ENCODE measurements at regions not wholly inside any gene's neighbourhood (a gene's known extent, or its start where the extent isn't known, plus 50 kb on each side); places are given as distances from the start of the nearest gene placed in this dataset.
"Not testable (repeated sequence)": the region's sequence is repeated elsewhere in the genome, so short reads cannot be mapped to it uniquely, and the experiment has no call there.

DNA sequence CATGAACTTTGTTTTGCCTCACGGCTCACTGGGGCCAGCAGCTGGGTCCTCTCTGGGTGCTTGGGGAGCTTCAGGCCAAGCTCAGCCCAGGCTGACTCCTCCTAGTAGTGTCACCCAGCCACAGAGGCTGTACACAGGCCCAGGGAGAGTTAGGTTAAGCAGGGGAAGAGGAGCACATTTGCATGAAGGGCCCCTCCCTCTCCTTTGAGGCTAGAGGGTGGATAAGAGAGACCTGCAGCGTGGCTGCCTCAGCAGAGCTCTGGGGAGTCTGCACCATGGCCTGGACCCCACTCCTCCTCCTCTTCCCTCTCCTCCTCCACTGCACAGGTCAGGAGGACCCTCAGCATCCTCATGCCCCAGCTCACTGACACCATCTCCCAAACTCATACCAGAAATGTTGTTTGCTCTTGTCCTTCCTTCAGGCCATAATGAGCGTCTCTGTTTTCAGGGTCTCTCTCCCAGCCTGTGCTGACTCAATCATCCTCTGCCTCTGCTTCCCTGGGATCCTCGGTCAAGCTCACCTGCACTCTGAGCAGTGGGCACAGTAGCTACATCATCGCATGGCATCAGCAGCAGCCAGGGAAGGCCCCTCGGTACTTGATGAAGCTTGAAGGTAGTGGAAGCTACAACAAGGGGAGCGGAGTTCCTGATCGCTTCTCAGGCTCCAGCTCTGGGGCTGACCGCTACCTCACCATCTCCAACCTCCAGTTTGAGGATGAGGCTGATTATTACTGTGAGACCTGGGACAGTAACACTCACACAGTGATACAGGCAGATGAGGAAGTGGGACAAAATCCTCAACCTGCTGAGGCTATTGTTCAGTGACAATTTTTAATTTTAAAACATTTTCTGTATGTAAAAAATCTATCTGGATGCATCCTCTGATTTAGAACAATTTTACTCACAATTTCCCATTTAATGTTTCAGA lies 82.4 kb upstream of the VPREB1 start:
- Mint-ChIP-seq H3K27me3 (ENCODE audit: unreplicated experiment) (peaks cover 26% of the 10 kb centered on the region), H3K4me3 (ENCODE audit: unreplicated experiment) (no peak overlapping the region), H3K27ac (ENCODE audit: unreplicated experiment) (no peak overlapping the region), H3K36me3 (ENCODE audit: unreplicated experiment) (no peaks in the 10 kb centered on the region), H3K4me1 (ENCODE audit: unreplicated experiment) (no peaks in the 10 kb centered on the region), H3K9me3 (ENCODE audit: unreplicated experiment) (no peaks in the 10 kb centered on the region)
- DNase-seq (ENCODE audit: extremely low spot score, unreplicated experiment), result no peak
- TF ChIP-seq, protein P1, sequence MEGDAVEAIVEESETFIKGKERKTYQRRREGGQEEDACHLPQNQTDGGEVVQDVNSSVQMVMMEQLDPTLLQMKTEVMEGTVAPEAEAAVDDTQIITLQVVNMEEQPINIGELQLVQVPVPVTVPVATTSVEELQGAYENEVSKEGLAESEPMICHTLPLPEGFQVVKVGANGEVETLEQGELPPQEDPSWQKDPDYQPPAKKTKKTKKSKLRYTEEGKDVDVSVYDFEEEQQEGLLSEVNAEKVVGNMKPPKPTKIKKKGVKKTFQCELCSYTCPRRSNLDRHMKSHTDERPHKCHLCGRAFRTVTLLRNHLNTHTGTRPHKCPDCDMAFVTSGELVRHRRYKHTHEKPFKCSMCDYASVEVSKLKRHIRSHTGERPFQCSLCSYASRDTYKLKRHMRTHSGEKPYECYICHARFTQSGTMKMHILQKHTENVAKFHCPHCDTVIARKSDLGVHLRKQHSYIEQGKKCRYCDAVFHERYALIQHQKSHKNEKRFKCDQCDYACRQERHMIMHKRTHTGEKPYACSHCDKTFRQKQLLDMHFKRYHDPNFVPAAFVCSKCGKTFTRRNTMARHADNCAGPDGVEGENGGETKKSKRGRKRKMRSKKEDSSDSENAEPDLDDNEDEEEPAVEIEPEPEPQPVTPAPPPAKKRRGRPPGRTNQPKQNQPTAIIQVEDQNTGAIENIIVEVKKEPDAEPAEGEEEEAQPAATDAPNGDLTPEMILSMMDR (IDR thresholded peaks at IDR 0.05), result no peak

DNA sequence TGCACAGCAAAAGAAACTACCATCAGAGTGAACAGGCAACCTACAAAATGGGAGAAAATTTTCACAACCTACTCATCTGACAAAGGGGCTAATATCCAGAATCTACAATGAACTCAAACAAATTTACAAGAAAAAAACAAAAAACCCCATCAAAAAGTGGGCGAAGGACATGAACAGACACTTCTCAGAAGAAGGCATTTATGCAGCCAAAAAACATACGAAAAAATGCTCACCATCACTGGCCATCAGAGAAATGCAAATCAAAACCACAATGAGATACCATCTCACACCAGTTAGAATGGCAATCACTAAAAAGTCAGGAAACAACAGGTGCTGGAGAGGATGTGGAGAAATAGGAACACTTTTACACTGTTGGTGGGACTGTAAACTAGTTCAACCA lies 83.8 kb upstream of the VPREB1 start:
- not testable (repeated sequence) for H3K4me1 Mint-ChIP-seq (ENCODE audit: unreplicated experiment); H3K36me3 Mint-ChIP-seq (ENCODE audit: unreplicated experiment); DNase-seq (ENCODE audit: extremely low spot score, unreplicated experiment); H3K4me3 Mint-ChIP-seq (ENCODE audit: unreplicated experiment); H3K27ac Mint-ChIP-seq (ENCODE audit: unreplicated experiment); H3K9me3 Mint-ChIP-seq (ENCODE audit: unreplicated experiment)
- peaks cover 28% of the 10 kb centered on the region for H3K27me3 Mint-ChIP-seq (ENCODE audit: unreplicated experiment)

DNA sequence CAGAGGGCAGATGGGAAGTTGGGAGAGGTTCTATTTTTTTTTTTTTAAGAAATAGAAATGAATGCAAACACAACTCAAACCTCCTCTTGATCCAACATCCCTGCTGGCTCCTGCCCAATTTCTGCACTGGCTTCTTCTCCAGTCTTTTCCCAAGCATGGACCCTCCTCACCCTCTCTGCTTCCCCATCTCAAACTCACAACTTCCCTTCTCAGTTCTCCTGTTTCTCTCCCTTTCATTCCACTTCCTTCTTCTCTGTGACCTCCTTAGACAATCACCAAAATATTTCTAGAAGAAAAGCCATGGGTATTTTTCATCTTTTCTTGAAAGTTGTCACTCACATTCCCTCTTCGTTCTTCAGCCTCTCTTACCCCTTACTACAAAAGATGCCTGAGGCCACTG lies 85.2 kb upstream of the VPREB1 start:
- Mint-ChIP-seq H3K27me3 (ENCODE audit: unreplicated experiment) (peaks cover 36% of the 10 kb centered on the region), H3K36me3 (ENCODE audit: unreplicated experiment) (no peaks in the 10 kb centered on the region), H3K4me1 (ENCODE audit: unreplicated experiment) (no peaks in the 10 kb centered on the region), H3K4me3 (ENCODE audit: unreplicated experiment) (no peak overlapping the region), H3K27ac (ENCODE audit: unreplicated experiment) (no peak overlapping the region), H3K9me3 (ENCODE audit: unreplicated experiment) (no peaks in the 10 kb centered on the region)
- TF ChIP-seq, protein P1 (IDR thresholded peaks at IDR 0.05), result no peak
- no peak for DNase-seq (ENCODE audit: extremely low spot score, unreplicated experiment)

DNA sequence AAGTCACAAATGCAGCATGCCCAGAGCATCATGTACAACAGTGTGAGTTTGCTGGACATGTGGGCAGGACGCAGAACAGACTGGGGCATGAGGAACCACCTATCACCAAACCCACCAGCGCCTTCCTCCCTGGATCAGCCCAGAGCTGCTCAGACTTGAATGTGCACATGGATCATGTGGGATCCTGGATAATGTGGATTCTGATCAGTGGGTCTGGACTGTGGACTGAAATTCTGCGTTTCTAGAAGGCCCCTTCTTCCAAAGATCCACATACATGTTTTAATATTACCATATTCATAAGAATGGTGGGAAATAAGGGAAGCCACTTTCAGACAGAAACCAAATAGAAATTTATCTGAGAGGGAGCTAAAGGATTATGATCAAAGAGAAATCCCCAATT lies 85.6 kb upstream of the VPREB1 start:
- no peak for DNase-seq (ENCODE audit: extremely low spot score, unreplicated experiment)
- H3K9me3 Mint-ChIP-seq (ENCODE audit: unreplicated experiment), result no peaks in the 10 kb centered on the region
- H3K4me3 Mint-ChIP-seq (ENCODE audit: unreplicated experiment), result no peak overlapping the region
- TF ChIP-seq, protein P1 (IDR thresholded peaks at IDR 0.05), result no peak
- no peaks in the 10 kb centered on the region for H3K4me1 Mint-ChIP-seq (ENCODE audit: unreplicated experiment)
- no peaks in the 10 kb centered on the region for H3K36me3 Mint-ChIP-seq (ENCODE audit: unreplicated experiment)
- H3K27ac Mint-ChIP-seq (ENCODE audit: unreplicated experiment), result no peak overlapping the region
- peaks cover 36% of the 10 kb centered on the region for H3K27me3 Mint-ChIP-seq (ENCODE audit: unreplicated experiment)

DNA sequence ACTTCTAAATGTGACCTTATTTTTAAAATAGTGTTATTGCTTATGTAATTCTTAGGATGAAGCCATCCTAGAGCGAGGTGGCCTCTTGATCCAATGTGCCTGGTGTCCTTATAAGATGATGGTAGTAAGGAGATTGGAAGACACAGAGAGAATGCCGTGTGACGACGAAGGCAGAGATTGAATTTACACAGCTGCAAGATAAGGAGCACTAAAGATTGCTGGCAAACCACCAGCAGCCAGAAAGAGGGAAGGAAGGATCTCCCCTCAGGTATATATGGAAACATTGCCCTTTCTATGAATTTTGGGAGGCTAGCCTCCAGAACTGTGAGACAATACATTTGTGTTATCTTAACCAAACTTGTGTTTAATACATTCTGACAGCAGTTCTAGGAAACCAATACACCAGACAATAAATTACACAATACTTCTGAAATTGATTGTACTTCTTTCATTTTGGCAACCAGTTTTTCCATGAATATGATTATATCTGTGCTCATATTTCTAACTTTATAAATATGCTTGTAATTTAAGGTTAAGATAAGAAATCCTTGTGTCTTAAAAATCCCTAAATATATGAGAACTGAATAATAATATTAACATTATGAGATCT lies 86.3 kb upstream of the VPREB1 start:
- no peak for DNase-seq (ENCODE audit: extremely low spot score, unreplicated experiment)
- H3K36me3 Mint-ChIP-seq (ENCODE audit: unreplicated experiment), result no peaks in the 10 kb centered on the region
- H3K9me3 Mint-ChIP-seq (ENCODE audit: unreplicated experiment), result no peaks in the 10 kb centered on the region
- no peak overlapping the region for H3K4me3 Mint-ChIP-seq (ENCODE audit: unreplicated experiment)
- no peaks in the 10 kb centered on the region for H3K4me1 Mint-ChIP-seq (ENCODE audit: unreplicated experiment)
- H3K27ac Mint-ChIP-seq (ENCODE audit: unreplicated experiment), result no peak overlapping the region
- H3K27me3 Mint-ChIP-seq (ENCODE audit: unreplicated experiment), result peaks cover 33% of the 10 kb centered on the region
- TF ChIP-seq, protein P1 (IDR thresholded peaks at IDR 0.05), result no peak

Data from osteocyte (in vitro differentiated cells).